ENCODE measurements at regions not wholly inside any gene's neighbourhood (a gene's known extent, or its start where the extent isn't known, plus 50 kb on each side); places are given as distances from the start of the nearest gene placed in this dataset.

GRCh38 chr6:103937389-103937788, 922.3 kb downstream of the HACE1 start:
- Histone ChIP-seq H3K79me2 (ENCODE audit: insufficient read depth, low read length) (no peaks in the 10 kb centered on the region), H3K27ac (ENCODE audit: extremely low read length, insufficient read depth, low read length) (no peak overlapping the region), H3K4me3 (replicated peaks in 1 of 3; ENCODE audit: insufficient read depth in 1 of 3, low read depth in 2 of 3, low read length in 3 of 3) (no peak overlapping the region), H3K27me3 (ENCODE audit: control insufficient read depth in 1 of 2, insufficient read depth in 2 of 2, low read length in 2 of 2) (no peaks in the 10 kb centered on the region), H3K4me2 (ENCODE audit: low read depth, low read length) (no peak overlapping the region), H3K36me3 (replicated peaks in 1 of 2; ENCODE audit: control insufficient read depth in 1 of 2, insufficient read depth in 2 of 2, low read length in 2 of 2) (no peaks in the 10 kb centered on the region), H2AFZ (ENCODE audit: low read length) (no peak overlapping the region), H3K4me1 (ENCODE audit: insufficient read depth, low read length) (no peaks in the 10 kb centered on the region), H4K20me1 (ENCODE audit: insufficient read depth, low read length) (no peaks in the 10 kb centered on the region), H3K9me3 (ENCODE audit: low read length) (no peaks in the 10 kb centered on the region), H3K9ac (ENCODE audit: insufficient read depth, low read depth, low read length) (no peak overlapping the region)
- DNase-seq (ENCODE audit: low spot score) (no peak), ATAC-seq (no peak), FAIRE-seq (no peak)
- ChIA-PET CTCF (ENCODE audit: low intra/inter-chr PET ratio, low total read pairs) (no interaction called here), POLR2A (no interaction called here)
- in situ Hi-C loops (cut with HindIII; ENCODE audit: extremely low pct_ligation_motif_present, low pct_unique_long_range_greater_than_20kb), result no loop called here
- TF ChIP-seq ZNF253 (CRISPR knock-in tag; IDR thresholded peaks at IDR 0.05; ENCODE audit: borderline replicate concordance) (no peak), ZNF562 (CRISPR knock-in tag; IDR thresholded peaks at IDR 0.05; ENCODE audit: borderline replicate concordance) (no peak), MAFK (conservative IDR thresholded peaks at IDR 0.05 in 1 of 2, IDR thresholded peaks at IDR 0.05 in 1 of 2; ENCODE audit: low read length in 2 of 2) (peak; percentile 53 to 69; a peak in 3 of 4 replicates), MAFF (IDR thresholded peaks at IDR 0.05; ENCODE audit: low read depth, low read length) (peak; percentile 71; the same call in 1 of the 2 replicates)
- no TSS peak for BruUV-seq (replicated peaks)
- intact Hi-C loops (cut with micrococcal nuclease; ENCODE audit: unreplicated experiment), result no loop called here

GRCh38 chr6:103925317-103925716, 934.4 kb downstream of the HACE1 start:
- Histone ChIP-seq H3K27me3 (ENCODE audit: control insufficient read depth in 1 of 2, insufficient read depth in 2 of 2, low read length in 2 of 2) (no peaks in the 10 kb centered on the region), H4K20me1 (ENCODE audit: insufficient read depth, low read length) (no peaks in the 10 kb centered on the region), H3K4me3 (replicated peaks in 1 of 3; ENCODE audit: insufficient read depth in 1 of 3, low read depth in 2 of 3, low read length in 3 of 3) (no peak overlapping the region), H3K4me2 (ENCODE audit: low read depth, low read length) (no peak overlapping the region), H3K9ac (ENCODE audit: insufficient read depth, low read depth, low read length) (no peak overlapping the region), H3K27ac (ENCODE audit: extremely low read length, insufficient read depth, low read length) (no peak overlapping the region), H3K4me1 (ENCODE audit: insufficient read depth, low read length) (no peaks in the 10 kb centered on the region), H3K9me3 (ENCODE audit: low read length) (no peaks in the 10 kb centered on the region), H3K79me2 (ENCODE audit: insufficient read depth, low read length) (no peaks in the 10 kb centered on the region), H2AFZ (ENCODE audit: low read length) (no peak overlapping the region), H3K36me3 (replicated peaks in 1 of 2; ENCODE audit: control insufficient read depth in 1 of 2, insufficient read depth in 2 of 2, low read length in 2 of 2) (no peaks in the 10 kb centered on the region)
- WGBS (ENCODE audit: low lambda C conversion rate), result 16% methylated on average over 2 of the region's 2 CpGs
- CTCF ChIA-PET (ENCODE audit: low intra/inter-chr PET ratio, low total read pairs), result no interaction called here
- TF ChIP-seq CHD2 (IDR thresholded peaks at IDR 0.05; ENCODE audit: low read depth, low read length) (no peak), ZNF761 (CRISPR knock-in tag; conservative IDR thresholded peaks at IDR 0.05) (no peak), CBFB (CRISPR knock-in tag; IDR thresholded peaks at IDR 0.05) (no peak), ZSCAN20 (CRISPR knock-in tag; IDR thresholded peaks at IDR 0.05; ENCODE audit: borderline replicate concordance) (no peak), ZNF687 (CRISPR knock-in tag; IDR thresholded peaks at IDR 0.05) (no peak), ZNF350 (CRISPR knock-in tag; IDR thresholded peaks at IDR 0.05; ENCODE audit: borderline replicate concordance, low read depth) (no peak), NCOA2 (CRISPR knock-in tag; IDR thresholded peaks at IDR 0.05) (no peak), NCOA1 (CRISPR knock-in tag; IDR thresholded peaks at IDR 0.05) (no peak)
- ATAC-seq (no peak), FAIRE-seq (no peak), DNase-seq (ENCODE audit: low spot score) (no peak)
- no TSS peak for BruUV-seq (replicated peaks)
- intact Hi-C loops (cut with micrococcal nuclease; ENCODE audit: unreplicated experiment), result no loop called here
- in situ Hi-C loops (cut with HindIII; ENCODE audit: extremely low pct_ligation_motif_present, low pct_unique_long_range_greater_than_20kb), result no loop called here
- POLR2A ChIA-PET, result no interaction called here

All from HepG2 (cell line).